ENCODE measurements at regions not wholly inside any gene's neighbourhood (a gene's known extent, or its start where the extent isn't known, plus 50 kb on each side); places are given as distances from the start of the nearest gene placed in this dataset.

GRCh38 chr7:125169088-125169487 lies 239.5 kb upstream of the POT1 start:
- no peaks in the 10 kb centered on the region for H3K9me3 ChIP-seq

DNA sequence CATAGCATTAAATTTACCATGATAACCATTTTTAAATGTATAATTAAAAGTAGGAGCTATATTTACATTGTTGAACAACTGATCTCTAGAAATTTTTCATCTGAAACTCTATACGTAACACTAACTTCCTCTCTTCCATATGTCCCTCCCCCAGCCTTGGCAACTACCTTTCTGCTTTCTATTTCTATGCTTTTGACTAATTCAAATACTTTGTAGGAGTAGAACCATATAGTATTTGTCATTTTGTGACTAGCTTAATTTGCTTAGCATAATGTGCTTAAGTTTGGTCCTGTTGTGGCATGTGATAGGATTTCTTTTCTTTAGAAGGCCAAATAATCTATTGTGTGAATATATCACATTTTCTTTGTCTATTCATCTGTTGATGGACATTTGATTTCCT lies 225.3 kb upstream of the POT1 start:
- Histone ChIP-seq H3K4me3 (no peak overlapping the region), H3K9me3 (no peaks in the 10 kb centered on the region), H3K36me3 (ENCODE audit: low read depth, missing control alignments) (no peaks in the 10 kb centered on the region), H3K4me1 (no peaks in the 10 kb centered on the region), H3K27ac (no peak overlapping the region), H3K27me3 (no peaks in the 10 kb centered on the region)
- DNase-seq: no peak
- intact Hi-C loops (cut with DNase I; ENCODE audit: low total_unique reads): no loop called here
- no peak for TF ChIP-seq POLR2A (IDR thresholded peaks at IDR 0.05)
- no peak for TF ChIP-seq CTCF (IDR thresholded peaks at IDR 0.05)
- WGBS, 2 donors: 94 to 96% methylated on average over 1 of the region's 1 CpG

More at GRCh38 chr7:125169088-125169487, 239.5 kb upstream of the POT1 start:
- H3K36me3 ChIP-seq (ENCODE audit: low read depth, missing control alignments): no peaks in the 10 kb centered on the region
- intact Hi-C loops (cut with DNase I; ENCODE audit: low total_unique reads): no loop called here
- H3K4me1 ChIP-seq: no peaks in the 10 kb centered on the region
- no peak overlapping the region for H3K4me3 ChIP-seq
- no peak for DNase-seq
- 91 to 94% methylated on average over 1 of the region's 1 CpG for WGBS, 2 donors
- no peak overlapping the region for H3K27ac ChIP-seq
- TF ChIP-seq CTCF (IDR thresholded peaks at IDR 0.05): no peak
- no peak for TF ChIP-seq POLR2A (IDR thresholded peaks at IDR 0.05)
- H3K27me3 ChIP-seq: no peaks in the 10 kb centered on the region

GRCh38 chr7:125149151-125149550 lies 219.5 kb upstream of the POT1 start:
- H3K27ac ChIP-seq: no peak overlapping the region
- intact Hi-C loops (cut with DNase I; ENCODE audit: low total_unique reads): no loop called here
- TF ChIP-seq POLR2A (IDR thresholded peaks at IDR 0.05) (no peak), CTCF (IDR thresholded peaks at IDR 0.05) (no peak)
- H3K36me3 ChIP-seq (ENCODE audit: low read depth, missing control alignments): no peaks in the 10 kb centered on the region
- no peak for DNase-seq
- no peaks in the 10 kb centered on the region for H3K9me3 ChIP-seq
- H3K4me3 ChIP-seq: no peak overlapping the region
- H3K4me1 ChIP-seq: no peaks in the 10 kb centered on the region
- 35 to 39% methylated on average over 1 of the region's 1 CpG for WGBS, 2 donors
- H3K27me3 ChIP-seq: no peaks in the 10 kb centered on the region

DNA sequence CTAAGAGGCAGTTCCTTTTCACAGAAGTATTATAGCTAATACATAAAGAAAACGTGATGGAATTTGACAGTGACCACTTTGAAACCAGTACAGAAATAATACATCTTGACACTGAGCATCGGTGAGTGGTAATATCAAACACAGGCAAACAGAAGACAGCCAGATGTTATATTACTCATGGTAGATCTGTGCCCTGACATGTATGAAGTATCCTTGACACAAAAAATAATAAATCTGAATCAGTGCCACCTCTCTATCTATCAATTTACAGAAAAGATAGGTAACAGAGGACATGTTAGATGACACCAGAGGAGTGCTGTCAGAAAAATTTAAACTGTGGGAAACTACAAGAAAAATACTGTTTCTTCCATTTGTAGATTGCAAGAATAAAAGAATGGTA lies 217.4 kb upstream of the POT1 start:
- H3K27me3 ChIP-seq: no peaks in the 10 kb centered on the region
- no peaks in the 10 kb centered on the region for H3K36me3 ChIP-seq (ENCODE audit: low read depth, missing control alignments)
- no peaks in the 10 kb centered on the region for H3K4me1 ChIP-seq
- H3K4me3 ChIP-seq: no peak overlapping the region
- WGBS, 2 donors: 59 to 67% methylated on average over 2 of the region's 2 CpGs
- DNase-seq: no peak
- H3K27ac ChIP-seq: no peak overlapping the region
- H3K9me3 ChIP-seq: no peaks in the 10 kb centered on the region
- intact Hi-C loops (cut with DNase I; ENCODE audit: low total_unique reads): no loop called here
- TF ChIP-seq CTCF (IDR thresholded peaks at IDR 0.05) (no peak), POLR2A (IDR thresholded peaks at IDR 0.05) (no peak)

DNA sequence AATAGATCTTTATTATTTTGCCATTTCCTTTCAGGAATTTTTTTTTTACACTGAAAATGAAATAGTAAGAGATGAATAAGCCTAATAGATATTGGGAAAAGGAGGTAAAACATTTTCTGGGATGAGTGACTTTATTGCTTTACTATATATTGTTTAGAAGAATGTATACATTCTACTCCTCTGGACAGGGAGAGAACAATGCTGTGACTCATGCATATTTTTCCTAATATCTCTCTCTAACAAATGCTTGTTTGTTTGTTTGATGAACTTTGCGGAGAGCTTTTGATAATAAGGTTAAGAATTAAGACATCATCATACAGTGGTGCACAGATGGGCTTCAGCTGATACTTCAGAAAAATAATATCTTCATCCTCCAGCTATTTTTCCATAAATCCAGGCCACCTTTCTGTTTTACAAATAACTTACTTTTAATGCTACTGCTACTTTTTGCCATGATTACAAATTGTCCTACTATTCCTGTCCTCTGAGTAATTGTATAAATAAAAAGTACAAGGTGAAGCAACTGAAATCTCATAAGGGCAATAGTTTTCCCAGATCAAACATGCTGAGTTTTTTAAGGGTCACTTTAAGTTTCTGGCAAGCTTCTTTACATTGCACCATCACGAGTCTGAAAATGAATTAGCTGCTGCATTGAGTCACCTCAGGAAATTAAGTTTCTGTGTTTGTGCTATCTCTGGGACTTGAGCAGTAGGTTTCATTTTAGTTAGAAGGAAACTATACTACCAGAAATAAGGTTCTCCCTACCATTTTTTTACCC lies 207.3 kb upstream of the POT1 start:
- Histone ChIP-seq H3K27ac (no peak overlapping the region), H3K4me1 (no peaks in the 10 kb centered on the region), H3K4me3 (no peak overlapping the region), H3K9me3 (no peaks in the 10 kb centered on the region), H3K27me3 (no peaks in the 10 kb centered on the region), H3K36me3 (ENCODE audit: low read depth, missing control alignments) (no peaks in the 10 kb centered on the region)
- intact Hi-C loops (cut with DNase I; ENCODE audit: low total_unique reads): no loop called here
- 54 to 77% methylated on average over 2 of the region's 2 CpGs for WGBS, 2 donors
- no peak for TF ChIP-seq CTCF (IDR thresholded peaks at IDR 0.05)
- no peak for TF ChIP-seq POLR2A (IDR thresholded peaks at IDR 0.05)
- DNase-seq: no peak

Data from testis (tissue), 2 donors.